GM12891 (cell line): ENCODE measurements at regions not wholly inside any gene's neighbourhood (a gene's known extent, or its start where the extent isn't known, plus 50 kb on each side); places are given as distances from the start of the nearest gene placed in this dataset.

Source experiments
- POLR2A ChIP-seq: IDR thresholded peaks from 2 replicates; pipeline ENCODE4 v1.6.1; 2011; ENCODE audit warnings: low read depth, low read length, control low read depth
- TAF1 ChIP-seq: IDR thresholded peaks from 2 replicates; pipeline ENCODE4 v1.6.1; 2011; ENCODE audit warnings: low read depth, low read length, control low read depth

GRCh38 chr6:50404643-50405042 lies 308.7 kb upstream of the TFAP2D start:
- TF ChIP-seq TAF1: no peak
- TF ChIP-seq POLR2A: no peak
